Kidney epithelial cell (primary cell): ENCODE measurements at regions not wholly inside any gene's neighbourhood (a gene's known extent, or its start where the extent isn't known, plus 50 kb on each side); places are given as distances from the start of the nearest gene placed in this dataset.
A peak's percentile ranks its signal among the peaks of the same experiment; 100 is the strongest.

Experiments
- DNase-seq: peaks from one replicate; pipeline ENCODE4 v3.0.0-alpha.2; 2010; ENCODE audit warnings: low read depth
- H3K27me3 ChIP-seq: 2 replicates; pipeline ENCODE4 v1.6.0; 2011; ENCODE audit warnings: low read length; ENCODE audit not compliant: control insufficient read depth, insufficient read depth
- H3K36me3 ChIP-seq: 2 replicates; pipeline ENCODE4 v1.5.1; 2011; ENCODE audit warnings: low read length; ENCODE audit not compliant: control insufficient read depth, insufficient read depth
- H3K4me3 ChIP-seq: 2 replicates; pipeline ENCODE4 v1.5.1; 2011; ENCODE audit warnings: low read depth, mild to moderate bottlenecking, control low read depth, low read length
- CTCF ChIP-seq: IDR thresholded peaks from 2 replicates; pipeline ENCODE4 v1.5.1; 2011; ENCODE audit warnings: mild to moderate bottlenecking, moderate library complexity, low read length, control low read depth, inconsistent platforms; ENCODE audit not compliant: insufficient read depth, poor library complexity, severe bottlenecking

GRCh38 chr12:28027947-28028724, 55.6 kb upstream of the PTHLH start:
- no peak for DNase-seq
- TF ChIP-seq CTCF: no peak
- no peak overlapping the region for H3K4me3 ChIP-seq
- no peaks in the 10 kb centered on the region for H3K27me3 ChIP-seq
- H3K36me3 ChIP-seq: no peaks in the 10 kb centered on the region

GRCh38 chr12:28032811-28033537, 60.4 kb upstream of the PTHLH start:
- DNase-seq: peak; percentile 79
- Histone ChIP-seq H3K36me3 (no peaks in the 10 kb centered on the region), H3K4me3 (no peak overlapping the region), H3K27me3 (no peaks in the 10 kb centered on the region)
- TF ChIP-seq CTCF: no peak

- DNase-seq: no peak
- no peak for TF ChIP-seq CTCF
- Histone ChIP-seq H3K27me3 (no peaks in the 10 kb centered on the region), H3K36me3 (no peaks in the 10 kb centered on the region), H3K4me3 (no peak overlapping the region)
Observed at GRCh38 chr12:28033538-28033915, 61.0 kb upstream of the PTHLH start.

- Histone ChIP-seq H3K4me3 (no peak overlapping the region), H3K27me3 (no peaks in the 10 kb centered on the region), H3K36me3 (no peaks in the 10 kb centered on the region)
- DNase-seq: no peak
- TF ChIP-seq CTCF: no peak
Observed at GRCh38 chr12:28034271-28034670, 61.7 kb upstream of the PTHLH start.

GRCh38 chr12:28035500-28035899, 63.0 kb upstream of the PTHLH start:
- TF ChIP-seq CTCF: no peak
- no peaks in the 10 kb centered on the region for H3K36me3 ChIP-seq
- no peak overlapping the region for H3K4me3 ChIP-seq
- H3K27me3 ChIP-seq: no peaks in the 10 kb centered on the region
- DNase-seq: no peak

GRCh38 chr12:28036940-28037339, 64.4 kb upstream of the PTHLH start:
- no peaks in the 10 kb centered on the region for H3K27me3 ChIP-seq
- H3K36me3 ChIP-seq: no peaks in the 10 kb centered on the region
- DNase-seq: no peak
- H3K4me3 ChIP-seq: no peak overlapping the region
- no peak for TF ChIP-seq CTCF
